ENCODE measurements at regions not wholly inside any gene's neighbourhood (a gene's known extent, or its start where the extent isn't known, plus 50 kb on each side); places are given as distances from the start of the nearest gene placed in this dataset.

DNA sequence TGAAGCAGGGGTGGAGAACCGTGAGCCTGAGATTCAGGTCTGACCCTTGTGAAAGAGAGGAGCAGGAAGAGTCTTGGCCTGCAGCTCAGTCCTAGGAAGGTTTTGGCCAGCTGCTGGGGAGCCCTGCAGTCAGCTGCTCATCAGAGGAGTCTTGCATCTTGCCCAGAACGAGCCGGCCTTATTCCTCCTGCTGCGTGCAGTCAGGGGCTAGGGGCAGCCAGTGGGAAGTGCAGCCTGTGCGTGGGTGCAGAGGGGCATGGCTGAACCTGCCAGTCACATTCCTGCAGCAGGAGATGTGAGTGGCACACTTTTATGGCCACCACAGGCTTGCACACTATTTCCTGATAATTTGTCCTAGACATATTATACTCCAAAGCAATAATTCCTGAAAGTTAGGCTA, 278.7 kb downstream of the NPR3 start:
- H3K36me3 Mint-ChIP-seq, result no peaks in the 10 kb centered on the region
- H3K36me3 ChIP-seq (ENCODE audit: insufficient read depth, low read length), result no peaks in the 10 kb centered on the region
- no peaks in the 10 kb centered on the region for H3K4me1 Mint-ChIP-seq
- no peaks in the 10 kb centered on the region for H3K9me3 ChIP-seq (ENCODE audit: control insufficient read depth in 1 of 2, low read length in 2 of 2)
- H3K4me1 ChIP-seq (ENCODE audit: insufficient read depth, low read length), result no peaks in the 10 kb centered on the region
- CTCF ChIA-PET (ENCODE audit: partially characterized antibody), result no interaction called here
- POLR2A ChIA-PET (ENCODE audit: partially characterized antibody), result no interaction called here
- intact Hi-C loops (cut with micrococcal nuclease), result no loop called here
- no peaks in the 10 kb centered on the region for H3K27me3 Mint-ChIP-seq
- peaks cover 2 to 15% (median 6%) of the 10 kb centered on the region in 8 donors for H3K9me3 Mint-ChIP-seq
- no peak overlapping the region for H3K27ac ChIP-seq (ENCODE audit: low read depth, low read length)
- no peak for DNase-seq
- no peak overlapping the region for H3K4me3 ChIP-seq (ENCODE audit: low read length in 2 of 2)
- no peaks in the 10 kb centered on the region for H3K27me3 ChIP-seq (ENCODE audit: insufficient read depth, low read length)
- H3K27ac Mint-ChIP-seq, result no peak overlapping the region
- H3K4me3 Mint-ChIP-seq, result no peak overlapping the region

DNA sequence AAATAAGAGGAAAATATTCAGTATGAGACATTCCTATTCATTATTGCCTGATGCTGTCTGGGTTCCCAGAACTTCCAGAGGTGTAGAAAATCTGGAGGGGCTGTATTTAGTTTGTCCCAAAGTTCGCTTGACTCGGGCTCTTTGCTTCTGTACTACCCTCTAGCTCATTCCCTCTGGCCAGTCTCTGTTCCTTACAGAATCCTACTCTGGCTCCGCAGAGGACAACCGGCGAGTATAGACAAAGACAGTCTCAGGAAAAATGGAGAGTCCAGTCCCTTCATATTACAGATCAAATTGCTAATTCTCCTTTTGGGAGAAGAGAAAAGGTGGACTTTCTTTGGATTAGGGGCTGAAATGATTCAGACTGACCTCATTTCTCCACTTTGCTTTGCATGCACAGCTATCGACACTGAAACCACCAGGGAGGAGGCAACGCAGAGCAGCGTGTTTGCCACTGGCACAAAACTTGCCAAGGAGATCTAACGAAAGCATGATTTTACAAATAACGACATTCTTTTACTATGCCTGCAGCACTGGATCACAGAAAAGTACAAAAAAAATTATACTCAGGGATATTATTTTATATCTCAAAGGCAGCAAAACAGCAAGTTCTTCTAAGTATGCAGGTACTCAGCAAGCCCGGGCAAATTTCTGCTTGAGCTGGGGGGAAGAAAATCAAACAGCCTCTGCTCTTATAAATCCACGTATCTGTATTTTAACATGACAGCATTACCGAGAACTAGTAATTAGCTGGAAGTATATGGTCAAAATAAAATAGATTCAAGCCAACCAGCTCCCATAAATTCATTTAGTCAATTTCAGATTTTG, 279.7 kb downstream of the NPR3 start:
- Mint-ChIP-seq H3K27ac (no peak overlapping the region), H3K36me3 (no peaks in the 10 kb centered on the region)

DNA sequence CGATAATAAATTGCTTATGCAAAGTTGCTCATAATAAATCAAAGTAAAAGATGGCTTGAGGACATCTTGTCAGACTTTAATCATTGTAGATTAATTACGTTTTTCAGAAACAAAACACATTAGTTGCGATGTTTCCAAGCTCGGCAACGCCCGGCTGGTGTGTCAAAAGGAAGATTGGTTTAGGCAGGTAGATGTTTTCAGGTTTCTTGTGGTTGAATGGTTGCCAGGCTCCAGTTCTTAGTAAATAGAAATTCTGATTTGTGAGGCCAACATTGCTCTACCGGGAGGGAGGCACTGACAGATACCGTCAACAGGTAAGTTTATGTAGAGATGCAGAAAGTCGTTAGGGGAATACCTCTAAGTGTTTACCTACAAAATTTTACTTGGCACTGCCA, 280.3 kb downstream of the NPR3 start:
- ChIA-PET POLR2A (ENCODE audit: partially characterized antibody) (no interaction called here), CTCF (ENCODE audit: partially characterized antibody) (no interaction called here)
- Histone ChIP-seq H3K36me3 (ENCODE audit: insufficient read depth, low read length) (no peaks in the 10 kb centered on the region), H3K4me3 (ENCODE audit: low read length in 2 of 2) (no peak overlapping the region), H3K9me3 (ENCODE audit: control insufficient read depth in 1 of 2, low read length in 2 of 2) (no peaks in the 10 kb centered on the region), H3K4me1 (ENCODE audit: insufficient read depth, low read length) (no peaks in the 10 kb centered on the region), H3K27ac (ENCODE audit: low read depth, low read length) (no peak overlapping the region), H3K27me3 (ENCODE audit: insufficient read depth, low read length) (no peaks in the 10 kb centered on the region)
- H3K4me3 Mint-ChIP-seq, result no peak overlapping the region
- H3K4me1 Mint-ChIP-seq, result no peaks in the 10 kb centered on the region
- intact Hi-C loops (cut with micrococcal nuclease), result no loop called here
- H3K36me3 Mint-ChIP-seq, result no peaks in the 10 kb centered on the region
- no peak for DNase-seq
- no peak overlapping the region for H3K27ac Mint-ChIP-seq
- peaks cover 0 to 11% (median 2%) of the 10 kb centered on the region in 8 donors for H3K9me3 Mint-ChIP-seq
- H3K27me3 Mint-ChIP-seq, result no peaks in the 10 kb centered on the region

More for the DNA sequence above, 279.7 kb downstream of the NPR3 start:
- no peaks in the 10 kb centered on the region for H3K4me1 ChIP-seq (ENCODE audit: insufficient read depth, low read length)
- H3K4me3 ChIP-seq (ENCODE audit: low read length in 2 of 2), result no peak overlapping the region
- no peaks in the 10 kb centered on the region for H3K27me3 ChIP-seq (ENCODE audit: insufficient read depth, low read length)
- Mint-ChIP-seq H3K4me1 (no peaks in the 10 kb centered on the region), H3K4me3 (no peak overlapping the region), H3K9me3 (peaks cover 0 to 15% (median 3%) of the 10 kb centered on the region in 8 donors), H3K27me3 (no peaks in the 10 kb centered on the region)
- no peak overlapping the region for H3K27ac ChIP-seq (ENCODE audit: low read depth, low read length)
- no peaks in the 10 kb centered on the region for H3K9me3 ChIP-seq (ENCODE audit: control insufficient read depth in 1 of 2, low read length in 2 of 2)
- DNase-seq, result no peak
- CTCF ChIA-PET (ENCODE audit: partially characterized antibody), result no interaction called here
- POLR2A ChIA-PET (ENCODE audit: partially characterized antibody), result no interaction called here
- H3K36me3 ChIP-seq (ENCODE audit: insufficient read depth, low read length), result no peaks in the 10 kb centered on the region
- intact Hi-C loops (cut with micrococcal nuclease), result no loop called here

DNA sequence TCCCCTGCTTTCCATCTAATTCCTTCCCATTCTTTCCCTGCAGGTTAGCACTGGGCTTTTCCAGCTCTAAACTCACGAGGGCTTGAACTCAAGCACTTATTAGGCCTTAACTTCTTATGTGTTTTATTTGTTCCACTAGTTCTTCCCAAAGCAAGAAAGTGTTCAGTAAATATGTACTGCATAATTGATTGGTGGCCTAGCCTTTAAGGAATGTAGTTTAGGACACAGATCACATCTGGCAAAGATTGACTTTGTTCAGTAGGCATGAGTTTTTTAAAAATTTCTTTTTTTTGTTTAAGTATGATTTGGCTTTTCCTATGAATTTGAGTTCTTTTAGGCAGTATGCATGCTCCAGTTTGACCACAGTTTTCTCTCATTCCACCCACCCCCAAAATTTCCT, 285.2 kb downstream of the NPR3 start:
- POLR2A ChIA-PET (ENCODE audit: partially characterized antibody), result interaction anchor here (0.6 kb wide), 1 partner anchor 17 kb away, joined by 3 read pairs; no protein-coding TSS in a partner anchor
- H3K4me3 ChIP-seq (ENCODE audit: low read length in 2 of 2), result no peak overlapping the region
- peak overlapping the region in 1 of 7 donors; percentile 6 for H3K27ac Mint-ChIP-seq
- no peaks in the 10 kb centered on the region for H3K4me1 Mint-ChIP-seq
- no peaks in the 10 kb centered on the region for H3K27me3 ChIP-seq (ENCODE audit: insufficient read depth, low read length)
- no peaks in the 10 kb centered on the region for H3K36me3 ChIP-seq (ENCODE audit: insufficient read depth, low read length)
- no peak for DNase-seq
- no peaks in the 10 kb centered on the region for H3K27me3 Mint-ChIP-seq
- no peak overlapping the region for H3K27ac ChIP-seq (ENCODE audit: low read depth, low read length)
- no peaks in the 10 kb centered on the region for H3K9me3 ChIP-seq (ENCODE audit: control insufficient read depth in 1 of 2, low read length in 2 of 2)
- no peaks in the 10 kb centered on the region for H3K36me3 Mint-ChIP-seq
- CTCF ChIA-PET (ENCODE audit: partially characterized antibody), result no interaction called here
- H3K4me1 ChIP-seq (ENCODE audit: insufficient read depth, low read length), result no peaks in the 10 kb centered on the region
- peaks cover 0 to 16% (median 2%) of the 10 kb centered on the region in 8 donors for H3K9me3 Mint-ChIP-seq
- intact Hi-C loops (cut with micrococcal nuclease), result no loop called here
- no peak overlapping the region for H3K4me3 Mint-ChIP-seq

DNA sequence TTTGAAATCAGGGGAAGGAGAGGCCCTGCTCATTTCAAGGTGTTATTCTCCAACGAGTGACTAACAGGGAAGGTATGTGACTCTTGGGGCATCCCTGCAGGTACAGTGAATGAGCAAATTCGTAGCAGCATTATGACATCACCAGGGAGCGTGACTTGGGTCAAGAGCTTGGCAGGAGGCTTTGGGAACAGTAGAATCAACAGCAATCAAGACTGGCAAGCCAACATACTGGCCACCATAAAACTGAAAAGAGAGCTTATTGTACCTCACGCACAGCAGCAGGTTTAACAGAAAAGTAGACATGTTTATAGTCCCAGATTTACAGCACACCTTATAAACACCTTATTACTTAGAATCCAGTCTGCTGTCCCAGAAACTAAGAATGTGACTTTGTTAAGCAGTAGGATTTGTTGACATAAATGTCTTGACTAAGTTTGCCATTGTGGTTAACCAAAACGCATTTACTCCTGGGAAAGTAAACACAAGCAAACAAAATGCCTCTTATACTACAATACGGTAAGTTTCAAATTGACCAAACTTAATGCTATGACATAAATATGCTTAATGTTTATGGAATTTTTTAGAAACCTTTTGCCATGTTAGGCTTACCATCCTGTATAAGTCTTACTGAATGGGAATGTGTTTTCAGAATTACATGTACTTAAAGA, 297.8 kb downstream of the NPR3 start:
- H3K36me3 Mint-ChIP-seq, result no peaks in the 10 kb centered on the region
- H3K9me3 Mint-ChIP-seq, result peaks cover 0 to 14% (median 6%) of the 10 kb centered on the region in 8 donors
- intact Hi-C loops (cut with micrococcal nuclease), result no loop called here
- no peak overlapping the region for H3K27ac ChIP-seq (ENCODE audit: low read depth, low read length)
- no peaks in the 10 kb centered on the region for H3K36me3 ChIP-seq (ENCODE audit: insufficient read depth, low read length)
- H3K4me3 Mint-ChIP-seq, result no peak overlapping the region
- no peak for DNase-seq
- H3K27me3 ChIP-seq (ENCODE audit: insufficient read depth, low read length), result no peaks in the 10 kb centered on the region
- H3K4me3 ChIP-seq (ENCODE audit: low read length in 2 of 2), result no peak overlapping the region
- H3K4me1 ChIP-seq (ENCODE audit: insufficient read depth, low read length), result no peaks in the 10 kb centered on the region
- POLR2A ChIA-PET (ENCODE audit: partially characterized antibody), result no interaction called here
- CTCF ChIA-PET (ENCODE audit: partially characterized antibody), result no interaction called here
- no peak overlapping the region for H3K27ac Mint-ChIP-seq
- H3K27me3 Mint-ChIP-seq, result no peaks in the 10 kb centered on the region
- H3K9me3 ChIP-seq (ENCODE audit: control insufficient read depth in 1 of 2, low read length in 2 of 2), result no peaks in the 10 kb centered on the region
- no peaks in the 10 kb centered on the region for H3K4me1 Mint-ChIP-seq

DNA sequence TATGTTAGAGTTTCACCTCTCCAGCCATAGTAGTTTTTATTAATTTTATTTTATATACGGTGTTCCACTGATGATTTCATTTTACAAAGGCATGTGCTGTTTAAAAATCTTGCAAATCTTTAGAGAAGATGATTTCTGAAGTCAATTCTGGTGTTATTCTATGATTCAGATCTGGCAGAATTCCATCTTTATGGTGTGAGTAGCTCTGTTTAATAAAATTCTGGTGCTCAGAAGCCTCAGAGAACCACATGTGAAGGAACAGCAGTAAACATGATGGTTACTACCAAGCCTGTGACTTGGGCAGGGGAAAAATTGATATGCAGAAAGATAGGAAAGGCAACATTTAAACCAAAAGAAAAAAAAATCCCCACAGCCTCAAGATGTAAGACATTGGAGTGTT, 299.7 kb downstream of the NPR3 start:
- Mint-ChIP-seq H3K4me3 (no peak overlapping the region), H3K4me1 (no peaks in the 10 kb centered on the region), H3K9me3 (peaks cover 2 to 25% (median 14%) of the 10 kb centered on the region in 8 donors), H3K27me3 (no peaks in the 10 kb centered on the region), H3K27ac (no peak overlapping the region), H3K36me3 (peaks cover 0 to 2% of the 10 kb centered on the region in 2 donors)
- Histone ChIP-seq H3K4me3 (ENCODE audit: low read length in 2 of 2) (no peak overlapping the region), H3K9me3 (ENCODE audit: control insufficient read depth in 1 of 2, low read length in 2 of 2) (no peaks in the 10 kb centered on the region), H3K27ac (ENCODE audit: low read depth, low read length) (no peak overlapping the region), H3K4me1 (ENCODE audit: insufficient read depth, low read length) (no peaks in the 10 kb centered on the region), H3K36me3 (ENCODE audit: insufficient read depth, low read length) (no peaks in the 10 kb centered on the region), H3K27me3 (ENCODE audit: insufficient read depth, low read length) (no peaks in the 10 kb centered on the region)
- ChIA-PET POLR2A (ENCODE audit: partially characterized antibody) (no interaction called here), CTCF (ENCODE audit: partially characterized antibody) (no interaction called here)
- intact Hi-C loops (cut with micrococcal nuclease), result no loop called here
- DNase-seq, result no peak

DNA sequence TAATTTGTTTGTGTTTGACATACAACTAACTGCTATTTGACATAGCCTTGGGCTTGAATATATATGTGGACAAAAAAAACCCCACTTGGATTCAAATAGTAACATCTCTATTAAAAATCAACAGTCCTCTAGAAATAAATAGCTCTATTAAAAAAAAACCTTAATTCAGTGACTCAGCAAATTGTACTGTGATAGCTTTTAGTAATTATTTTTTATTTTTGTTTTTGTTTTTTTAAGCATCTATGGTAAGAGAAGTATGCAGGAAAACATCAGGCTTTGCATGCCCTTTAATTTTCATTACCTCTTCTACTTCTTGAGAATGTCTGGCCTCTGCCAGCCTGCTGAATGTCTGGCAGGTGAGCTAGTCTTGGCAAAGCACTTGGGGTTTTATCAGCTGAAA, 300.7 kb downstream of the NPR3 start:
- no peak overlapping the region for H3K27ac Mint-ChIP-seq
- Histone ChIP-seq H3K36me3 (ENCODE audit: insufficient read depth, low read length) (no peaks in the 10 kb centered on the region), H3K9me3 (ENCODE audit: control insufficient read depth in 1 of 2, low read length in 2 of 2) (no peaks in the 10 kb centered on the region), H3K4me1 (ENCODE audit: insufficient read depth, low read length) (no peaks in the 10 kb centered on the region), H3K4me3 (ENCODE audit: low read length in 2 of 2) (no peak overlapping the region), H3K27me3 (ENCODE audit: insufficient read depth, low read length) (no peaks in the 10 kb centered on the region), H3K27ac (ENCODE audit: low read depth, low read length) (no peak overlapping the region)
- H3K9me3 Mint-ChIP-seq, result peaks cover 2 to 28% (median 17%) of the 10 kb centered on the region in 8 donors
- intact Hi-C loops (cut with micrococcal nuclease), result no loop called here
- H3K36me3 Mint-ChIP-seq, result peaks cover 0 to 2% of the 10 kb centered on the region in 2 donors
- DNase-seq, result no peak
- ChIA-PET CTCF (ENCODE audit: partially characterized antibody) (no interaction called here), POLR2A (ENCODE audit: partially characterized antibody) (no interaction called here)
- no peaks in the 10 kb centered on the region for H3K4me1 Mint-ChIP-seq
- H3K4me3 Mint-ChIP-seq, result no peak overlapping the region
- H3K27me3 Mint-ChIP-seq, result no peaks in the 10 kb centered on the region
